ENCODE measurements at regions not wholly inside any gene's neighbourhood (a gene's known extent, or its start where the extent isn't known, plus 50 kb on each side); places are given as distances from the start of the nearest gene placed in this dataset.

GRCh38 chr18:56199580-56200330 lies 438.6 kb downstream of the TXNL1 start:
- no peak for TF ChIP-seq CTCF (IDR thresholded peaks at IDR 0.05; ENCODE audit: low read depth, low read length)
- no peak overlapping the region for H3K4me3 ChIP-seq (ENCODE audit: low read depth, low read length)

- H3K4me3 ChIP-seq (ENCODE audit: low read depth, low read length) = no peak overlapping the region
- TF ChIP-seq CTCF (IDR thresholded peaks at IDR 0.05; ENCODE audit: low read depth, low read length) = no peak
These were observed 441.0 kb downstream of the TXNL1 start for GRCh38 chr18:56197241-56197859.

- no peak for TF ChIP-seq CTCF (IDR thresholded peaks at IDR 0.05; ENCODE audit: low read depth, low read length)
- H3K4me3 ChIP-seq (ENCODE audit: low read depth, low read length) = no peak overlapping the region
These were observed 441.7 kb downstream of the TXNL1 start for GRCh38 chr18:56196495-56197225.

- no peak for TF ChIP-seq CTCF (IDR thresholded peaks at IDR 0.05; ENCODE audit: low read depth, low read length)
- no peak overlapping the region for H3K4me3 ChIP-seq (ENCODE audit: low read depth, low read length)
These were observed 447.1 kb downstream of the TXNL1 start for GRCh38 chr18:56191334-56191733.

- TF ChIP-seq CTCF (IDR thresholded peaks at IDR 0.05; ENCODE audit: low read depth, low read length) = no peak
- no peak overlapping the region for H3K4me3 ChIP-seq (ENCODE audit: low read depth, low read length)
These were observed 448.8 kb downstream of the TXNL1 start for GRCh38 chr18:56189615-56190014.

- no peak overlapping the region for H3K4me3 ChIP-seq (ENCODE audit: low read depth, low read length)
- no peak for TF ChIP-seq CTCF (IDR thresholded peaks at IDR 0.05; ENCODE audit: low read depth, low read length)
These were observed 449.7 kb downstream of the TXNL1 start for GRCh38 chr18:56188529-56189275.

Measured in WI38 (cell line).